H9 (cell line): ENCODE measurements at regions not wholly inside any gene's neighbourhood (a gene's known extent, or its start where the extent isn't known, plus 50 kb on each side); places are given as distances from the start of the nearest gene placed in this dataset.

Experiments used
- DNase-seq: peaks from one replicate; pipeline ENCODE4 v3.0.0-alpha.2; 2017
- H2AFZ ChIP-seq: one replicate; pipeline ENCODE4 v1.6.1; 2013; ENCODE audit warnings: mild to moderate bottlenecking, low read length, control low read depth, moderate library complexity
- H2AK5ac ChIP-seq: 2 replicates; pipeline ENCODE4 v1.6.1; 2013; ENCODE audit warnings: low read length, control low read depth, mixed read lengths; ENCODE audit not compliant: insufficient read length
- H2BK120ac ChIP-seq: one replicate; pipeline ENCODE4 v1.6.1; 2013; ENCODE audit warnings: low read depth, mild to moderate bottlenecking, low read length, control low read depth, inconsistent platforms; ENCODE audit not compliant: poor library complexity, severe bottlenecking
- H2BK12ac ChIP-seq: 2 replicates; pipeline ENCODE4 v1.6.1; 2013; ENCODE audit warnings: low read length, control low read depth, mixed read lengths, low read depth; ENCODE audit not compliant: insufficient read length
- H2BK15ac ChIP-seq: 2 replicates; pipeline ENCODE4 v1.6.1; 2013; ENCODE audit warnings: low read depth, low read length, control low read depth
- H2BK20ac ChIP-seq: one replicate; pipeline ENCODE4 v1.6.1; 2013; ENCODE audit warnings: low read depth, mild to moderate bottlenecking, low read length, control low read depth, inconsistent platforms; ENCODE audit not compliant: poor library complexity, severe bottlenecking
- H2BK5ac ChIP-seq: 2 replicates; pipeline ENCODE4 v1.6.1; 2013; ENCODE audit warnings: low read length, control low read depth, mixed read lengths; ENCODE audit not compliant: insufficient read length
- H3K14ac ChIP-seq: 2 replicates; pipeline ENCODE4 v1.6.1; 2013; ENCODE audit warnings: low read length, control low read depth; ENCODE audit not compliant: insufficient read depth
- H3K18ac ChIP-seq: 2 replicates; pipeline ENCODE4 v1.6.1; 2013; ENCODE audit warnings: low read depth, mild to moderate bottlenecking, mixed read lengths, low read length, control low read depth; ENCODE audit not compliant: insufficient read length
- H3K23ac ChIP-seq: 2 replicates; pipeline ENCODE4 v1.6.1; 2013; ENCODE audit warnings: low read length, control low read depth, mixed read lengths, low read depth; ENCODE audit not compliant: insufficient read length
- H3K23me2 ChIP-seq: 2 replicates; pipeline ENCODE4 v1.6.1; 2013; ENCODE audit warnings: low read depth, mild to moderate bottlenecking, mixed read lengths, low read length, control low read depth; ENCODE audit not compliant: insufficient read length, poor library complexity, severe bottlenecking
- H3K27ac ChIP-seq: 2 replicates; pipeline ENCODE4 v1.5.1; 2013; ENCODE audit warnings: low read length, control low read depth, mixed read lengths, low read depth; ENCODE audit not compliant: insufficient read length
- H3K27me3 ChIP-seq: 2 replicates; pipeline ENCODE4 v1.6.1; 2013; ENCODE audit warnings: low read length, control low read depth, inconsistent platforms; ENCODE audit not compliant: insufficient read depth
- H3K4ac ChIP-seq: 2 replicates; pipeline ENCODE4 v1.6.1; 2013; ENCODE audit warnings: low read depth, mild to moderate bottlenecking, control low read depth, inconsistent platforms, low read length, moderate library complexity
- H3K4me1 ChIP-seq: 2 replicates; pipeline ENCODE4 v1.6.1; 2013; ENCODE audit warnings: low read length, control low read depth, inconsistent platforms; ENCODE audit not compliant: insufficient read depth
- H3K4me2 ChIP-seq: 2 replicates; pipeline ENCODE4 v1.6.1; 2013; ENCODE audit warnings: low read length, control low read depth, mixed read lengths; ENCODE audit not compliant: insufficient read length, insufficient read depth
- H3K56ac ChIP-seq: 2 replicates; pipeline ENCODE4 v1.6.1; 2013; ENCODE audit warnings: low read depth, mild to moderate bottlenecking, mixed read lengths, low read length, control low read depth; ENCODE audit not compliant: insufficient read length
- H3K79me1 ChIP-seq: 2 replicates; pipeline ENCODE4 v1.6.1; 2013; ENCODE audit warnings: low read depth, mild to moderate bottlenecking, moderate library complexity, low read length, control low read depth, inconsistent platforms; ENCODE audit not compliant: insufficient read depth, poor library complexity, severe bottlenecking
- H3K79me2 ChIP-seq: 2 replicates; pipeline ENCODE4 v1.6.1; 2013; ENCODE audit warnings: low read length, control low read depth, inconsistent platforms; ENCODE audit not compliant: insufficient read depth
- H3K9ac ChIP-seq: 2 replicates; pipeline ENCODE4 v1.6.1; 2013; ENCODE audit warnings: low read length, control low read depth, mixed read lengths; ENCODE audit not compliant: insufficient read length; ENCODE audit errors: extremely low read depth
- H3K9me3 ChIP-seq: one replicate; pipeline ENCODE4 v1.6.1; 2013; ENCODE audit warnings: low read depth, low read length, inconsistent platforms; ENCODE audit not compliant: control insufficient read depth
- H3T11ph ChIP-seq: one replicate; pipeline ENCODE4 v1.6.1; 2013; ENCODE audit warnings: mild to moderate bottlenecking, low read length, control low read depth, inconsistent platforms
- H4K20me1 ChIP-seq: one replicate; pipeline ENCODE4 v1.6.1; 2013; ENCODE audit not compliant: control insufficient read depth, insufficient read length, insufficient read depth
- H4K5ac ChIP-seq: 2 replicates; pipeline ENCODE4 v1.6.1; 2013; ENCODE audit warnings: low read depth, mild to moderate bottlenecking, mixed read lengths, low read length, control low read depth; ENCODE audit not compliant: insufficient read length
- H4K8ac ChIP-seq: replicated peaks from 2 replicates; pipeline ENCODE4 v1.6.1; 2013; ENCODE audit warnings: low read length, control low read depth, mixed read lengths, low read depth; ENCODE audit not compliant: insufficient read length
- H4K91ac ChIP-seq: 2 replicates; pipeline ENCODE4 v1.6.1; 2013; ENCODE audit warnings: low read depth, mild to moderate bottlenecking, moderate library complexity, mixed read lengths, low read length, control low read depth; ENCODE audit not compliant: insufficient read length
- H3K27ac Mint-ChIP-seq, 3 experiments: 2 replicates in 2 of 3; 3 replicates in 1 of 3; pipeline ENCODE4 v1.8.0; 2020 to 2021; ENCODE audit warnings: mixed read lengths in 3 of 3, mild to moderate bottlenecking in 1 of 3, moderate library complexity in 1 of 3
- H3K27me3 Mint-ChIP-seq: 2 replicates; pipeline ENCODE4 v1.8.0; 2021; ENCODE audit warnings: low read depth, mild to moderate bottlenecking, moderate library complexity, mixed read lengths
- H3K36me3 Mint-ChIP-seq, 3 experiments: 2 replicates in 2 of 3; 3 replicates in 1 of 3; pipeline ENCODE4 v1.8.0; 2020 to 2021; ENCODE audit warnings: low read depth in 3 of 3, mixed read lengths in 3 of 3; ENCODE audit not compliant: insufficient read depth in 1 of 3
- H3K4me1 Mint-ChIP-seq, 2 experiments: 2 replicates each; pipeline ENCODE4 v1.8.0; 2020; ENCODE audit warnings: mixed read lengths in 2 of 2
- H3K4me3 Mint-ChIP-seq, 2 experiments: 2 replicates in 1 of 2; 3 replicates in 1 of 2; pipeline ENCODE4 v1.8.0; 2020 to 2021; ENCODE audit warnings: mild to moderate bottlenecking in 2 of 2, mixed read lengths in 2 of 2, moderate library complexity in 1 of 2
- H3K9me3 Mint-ChIP-seq, 2 experiments: 2 replicates in 1 of 2; 3 replicates in 1 of 2; pipeline ENCODE4 v1.8.0; 2020; ENCODE audit warnings: mild to moderate bottlenecking in 2 of 2, mixed read lengths in 2 of 2, moderate library complexity in 1 of 2
- CTCF ChIP-seq: fragments of 200-600 bp; sonication (generic); conservative IDR thresholded peaks from 3 replicates; pipeline ENCODE4 v1.8.0; 2021; ENCODE audit warnings: antibody characterized with exemption, mild to moderate bottlenecking
- WGBS: extraction: QIAGEN DNeasy Blood & Tissue Kit; methylation state at CpG from one replicate; pipeline ENCODE4 v1.1.7; 2013; ENCODE audit warnings: missing lambda C conversion rate, low lambda C conversion rate, mixed read lengths; ENCODE audit not compliant: insufficient read length; ENCODE audit errors: extremely low coverage; 5-methylcytosine and 5-hydroxymethylcytosine counted together

GRCh38 chr5:107774316-107774715, 103.6 kb upstream of the EFNA5 start:
- H3K79me1 ChIP-seq: no peaks in the 10 kb centered on the region
- H2BK15ac ChIP-seq: no peak overlapping the region
- peaks cover 9% of the 10 kb centered on the region; the same call in 1 of the 2 replicates for H3K4me1 ChIP-seq
- no peak for TF ChIP-seq CTCF
- no peak overlapping the region for H3K9ac ChIP-seq
- H3K27ac ChIP-seq: no peak overlapping the region
- H3K4me2 ChIP-seq: no peak overlapping the region
- no peak overlapping the region for H2BK120ac ChIP-seq
- no peak overlapping the region for H2BK5ac ChIP-seq
- no peak overlapping the region for H2BK12ac ChIP-seq
- H3K14ac ChIP-seq: no peak overlapping the region
- H2BK20ac ChIP-seq: no peak overlapping the region
- H3K79me2 ChIP-seq: no peaks in the 10 kb centered on the region
- WGBS: no CpG with 5 or more reads among the region's 2 CpGs
- no peak overlapping the region for H2AFZ ChIP-seq
- Mint-ChIP-seq H3K4me1 (peaks cover 59 to 65% of the 10 kb centered on the region in 2 experiments), H3K9me3 (no peaks in the 10 kb centered on the region; a peak in 1 of 5 replicates), H3K27me3 (no peaks in the 10 kb centered on the region), H3K36me3 (no peaks in the 10 kb centered on the region), H3K4me3 (no peak overlapping the region), H3K27ac (no peak overlapping the region)
- no peak overlapping the region for H4K91ac ChIP-seq
- H3K9me3 ChIP-seq: no peaks in the 10 kb centered on the region
- no peak overlapping the region for H4K5ac ChIP-seq
- no peak for DNase-seq
- H3K18ac ChIP-seq: no peak overlapping the region
- H3K27me3 ChIP-seq: no peaks in the 10 kb centered on the region
- H3K23ac ChIP-seq: no peak overlapping the region
- H4K8ac ChIP-seq: no peak overlapping the region
- H3K56ac ChIP-seq: no peak overlapping the region
- H2AK5ac ChIP-seq: no peak overlapping the region
- H3K4ac ChIP-seq: no peak overlapping the region
- H3T11ph ChIP-seq: no peak overlapping the region
- H4K20me1 ChIP-seq: no peaks in the 10 kb centered on the region
- H3K23me2 ChIP-seq: no peaks in the 10 kb centered on the region
